ENCODE measurements at regions not wholly inside any gene's neighbourhood (a gene's known extent, or its start where the extent isn't known, plus 50 kb on each side); places are given as distances from the start of the nearest gene placed in this dataset.
"Not testable (repeated sequence)": the region's sequence is repeated elsewhere in the genome, so short reads cannot be mapped to it uniquely, and the experiment has no call there.

DNA sequence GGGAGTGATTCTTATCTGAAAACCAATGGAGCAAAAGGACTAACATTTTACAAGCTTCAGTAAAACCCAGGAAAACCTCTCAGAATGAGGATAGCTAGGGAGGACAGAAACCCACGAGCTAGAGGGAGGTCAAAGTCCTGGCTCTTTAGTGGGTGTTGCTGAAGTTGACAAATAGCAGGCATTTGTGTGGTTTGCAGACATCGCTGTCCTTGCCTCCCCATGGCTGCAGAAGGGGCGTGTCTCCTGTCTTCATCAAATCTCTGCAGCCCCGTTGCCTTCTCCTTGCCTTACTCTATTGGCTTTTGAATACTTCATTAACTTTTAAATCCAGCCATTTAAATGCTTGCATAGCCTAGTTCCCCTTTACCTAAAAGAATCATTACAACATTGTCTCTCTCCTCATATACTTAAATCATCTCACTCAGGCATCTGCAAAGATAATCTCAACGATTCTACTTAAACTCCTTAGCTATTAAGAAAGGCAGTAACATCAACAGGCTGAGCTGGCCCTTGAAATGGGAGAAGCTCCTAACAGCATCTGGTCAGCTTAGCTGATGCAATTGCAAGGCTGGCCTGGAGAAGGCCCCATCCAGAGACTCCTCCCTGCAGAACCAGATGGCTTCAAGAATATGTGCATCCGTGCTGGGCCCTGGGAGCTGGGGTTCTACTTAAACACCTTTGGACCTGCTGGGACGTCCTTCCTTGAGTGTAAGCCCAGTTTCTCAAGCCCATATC, 152.8 kb upstream of the TAS2R1 start:
- no peak for DNase-seq

DNA sequence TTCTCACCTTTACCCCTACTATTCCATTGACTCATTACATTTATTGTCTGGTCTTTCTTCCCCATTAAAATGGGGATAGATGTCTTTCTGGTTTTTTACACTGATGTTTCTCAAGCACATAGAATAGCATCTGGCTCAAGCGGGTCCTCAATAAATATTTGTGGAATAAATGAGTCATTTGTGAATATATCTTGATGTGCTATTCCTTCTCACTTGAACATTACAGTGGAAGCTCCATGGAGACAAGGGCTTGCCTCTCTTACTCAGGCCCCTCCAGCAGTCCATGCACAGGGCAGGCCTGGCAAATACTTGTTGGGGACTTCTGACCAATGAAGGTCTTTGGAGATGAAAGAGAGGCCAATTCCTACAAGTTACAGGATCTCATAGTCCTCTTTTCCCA, 151.7 kb upstream of the TAS2R1 start:
- DNase-seq, result no peak

DNA sequence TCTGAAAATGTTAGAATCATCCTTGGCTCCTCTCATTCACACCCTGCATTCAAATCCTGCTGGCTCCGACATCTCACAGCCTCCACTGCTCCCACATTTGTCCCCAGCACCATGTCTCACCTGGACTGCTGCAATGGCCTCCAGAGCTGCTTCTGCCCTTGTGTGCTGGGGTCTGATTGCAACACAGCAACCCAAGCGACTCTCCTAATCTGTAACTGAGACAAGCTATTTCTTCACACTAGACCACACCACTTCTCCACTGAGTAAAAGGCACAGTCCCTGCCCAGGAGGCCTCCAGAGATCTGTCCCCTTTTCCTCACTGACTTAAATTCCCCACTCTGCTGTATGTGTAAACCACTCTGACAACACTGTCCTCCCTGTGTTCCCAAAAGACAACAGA, 151.1 kb upstream of the TAS2R1 start:
- no peak for DNase-seq

DNA sequence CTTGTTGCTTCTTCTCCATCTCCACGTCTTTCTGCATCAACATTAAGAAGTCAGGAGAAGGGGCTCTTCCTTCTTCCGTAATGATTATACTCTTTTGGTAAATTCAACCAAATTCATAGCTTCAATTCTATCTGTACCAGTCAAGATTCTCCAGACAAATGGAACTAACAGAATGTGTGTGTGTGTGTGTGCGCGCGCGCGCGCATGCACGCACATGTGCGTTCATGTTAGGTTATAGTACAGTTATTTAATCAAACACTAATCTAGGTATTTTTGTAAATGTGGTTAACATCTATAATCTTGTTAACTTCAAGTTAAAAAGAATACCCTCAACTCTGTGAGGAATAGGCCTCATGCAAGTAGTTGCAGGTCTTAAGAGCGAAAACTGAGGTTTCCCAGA, 150.3 kb upstream of the TAS2R1 start:
- DNase-seq, result no peak

DNA sequence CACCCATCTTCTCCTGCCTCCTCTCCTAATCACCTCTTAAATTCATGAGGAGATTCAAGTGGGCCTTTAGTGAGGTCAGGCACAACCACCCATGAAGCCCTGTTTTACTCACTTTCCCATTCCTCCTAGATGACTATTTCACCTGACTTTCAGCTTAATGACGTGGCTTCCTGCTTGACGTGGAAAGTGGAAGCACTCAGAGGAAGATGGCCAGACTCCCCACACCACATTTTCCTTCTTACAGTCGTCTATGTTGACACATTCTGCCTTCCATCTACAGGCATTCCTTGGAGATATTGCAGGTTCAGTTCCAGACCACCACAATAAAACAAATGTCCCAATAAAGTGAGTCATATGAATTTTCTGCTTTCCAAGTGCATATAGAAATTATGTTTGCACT, 146.4 kb upstream of the TAS2R1 start:
- DNase-seq, result no peak

DNA sequence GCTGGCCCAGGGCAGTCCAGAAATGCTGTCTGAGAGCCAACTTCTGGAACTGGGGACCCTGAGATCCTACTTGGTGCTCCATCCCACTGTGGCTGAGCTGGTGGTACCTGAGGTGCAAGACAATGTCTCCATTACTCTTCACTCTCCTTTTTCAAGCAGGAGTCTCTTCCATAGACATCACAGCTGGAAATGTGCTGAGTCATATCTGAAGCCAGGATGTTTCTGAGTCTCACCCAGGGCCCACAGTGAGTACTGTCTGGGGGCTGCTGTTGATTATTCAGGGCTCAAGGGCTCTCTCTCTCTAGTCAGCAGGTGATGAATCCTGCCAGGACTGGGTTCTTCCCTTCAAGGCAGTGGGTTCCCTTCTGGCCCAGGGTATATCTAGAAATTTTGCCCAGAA, 145.2 kb upstream of the TAS2R1 start:
- DNase-seq, result no peak

DNA sequence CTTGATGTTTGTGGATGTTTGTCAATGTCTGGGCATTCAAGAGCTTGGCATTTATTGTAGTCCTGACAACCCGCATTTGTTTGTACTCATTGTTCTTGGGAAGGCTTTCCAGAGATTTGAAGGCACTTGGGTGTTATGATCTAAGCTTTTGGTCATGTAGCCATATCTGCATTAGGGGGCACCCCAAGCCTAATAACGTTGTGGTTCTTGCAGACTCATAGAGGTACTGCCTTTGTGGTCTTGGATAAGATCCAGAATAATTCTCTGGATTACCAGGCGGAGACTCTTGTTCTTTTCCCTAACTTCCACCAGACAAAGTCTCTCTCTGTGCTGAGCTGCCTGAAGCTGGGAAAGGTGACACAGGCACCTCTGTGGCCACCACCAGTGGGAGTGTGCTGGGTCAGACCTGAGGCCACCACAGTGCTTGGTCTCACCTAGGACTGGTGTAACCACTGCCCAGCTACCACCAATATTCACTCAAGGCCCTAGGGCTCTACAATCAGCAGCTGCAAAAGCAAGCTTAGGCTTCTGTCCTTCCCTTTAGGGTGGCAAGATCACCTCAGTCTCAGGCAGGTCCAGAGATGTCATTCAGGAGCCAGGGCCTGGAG, 144.4 kb upstream of the TAS2R1 start:
- no peak for DNase-seq

DNA sequence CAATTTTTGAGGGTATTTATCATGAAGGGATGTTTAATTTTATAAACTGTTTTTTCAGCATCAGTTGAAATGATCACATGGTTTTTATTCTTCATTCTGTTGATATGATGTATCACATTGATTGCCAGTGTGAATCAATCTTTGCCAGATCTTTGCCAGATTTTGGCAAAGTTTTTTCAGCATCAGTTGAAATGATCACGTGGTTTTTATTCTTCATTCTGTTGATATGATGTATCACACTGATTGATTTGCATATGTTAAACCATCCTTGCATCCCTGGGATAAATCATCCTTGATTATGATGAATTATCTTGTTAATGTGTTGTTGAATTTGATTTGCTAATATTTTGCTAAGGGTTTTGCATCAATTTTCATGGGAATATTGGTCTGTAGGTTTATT, 140.9 kb upstream of the TAS2R1 start:
- no peak for DNase-seq

DNA sequence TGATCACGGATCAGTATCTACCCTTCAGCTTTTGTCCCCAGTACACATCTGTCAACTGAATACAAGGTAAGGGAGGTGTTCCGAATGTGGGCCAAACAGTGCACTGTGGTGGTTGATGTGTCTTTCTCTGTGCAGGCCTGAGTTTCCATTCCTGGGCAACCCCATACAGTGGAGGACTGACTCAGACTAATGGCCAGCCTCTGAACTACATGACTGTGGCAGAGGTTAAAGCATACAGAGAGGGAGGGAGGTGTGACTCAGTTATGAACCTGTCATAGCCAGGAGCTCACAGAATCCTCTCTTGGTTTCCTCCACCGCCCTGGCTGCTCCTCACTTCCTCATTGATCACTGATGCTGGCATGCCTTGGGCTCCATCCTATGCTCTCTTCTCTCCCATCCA, 136.4 kb upstream of the TAS2R1 start:
- DNase-seq, result no peak

DNA sequence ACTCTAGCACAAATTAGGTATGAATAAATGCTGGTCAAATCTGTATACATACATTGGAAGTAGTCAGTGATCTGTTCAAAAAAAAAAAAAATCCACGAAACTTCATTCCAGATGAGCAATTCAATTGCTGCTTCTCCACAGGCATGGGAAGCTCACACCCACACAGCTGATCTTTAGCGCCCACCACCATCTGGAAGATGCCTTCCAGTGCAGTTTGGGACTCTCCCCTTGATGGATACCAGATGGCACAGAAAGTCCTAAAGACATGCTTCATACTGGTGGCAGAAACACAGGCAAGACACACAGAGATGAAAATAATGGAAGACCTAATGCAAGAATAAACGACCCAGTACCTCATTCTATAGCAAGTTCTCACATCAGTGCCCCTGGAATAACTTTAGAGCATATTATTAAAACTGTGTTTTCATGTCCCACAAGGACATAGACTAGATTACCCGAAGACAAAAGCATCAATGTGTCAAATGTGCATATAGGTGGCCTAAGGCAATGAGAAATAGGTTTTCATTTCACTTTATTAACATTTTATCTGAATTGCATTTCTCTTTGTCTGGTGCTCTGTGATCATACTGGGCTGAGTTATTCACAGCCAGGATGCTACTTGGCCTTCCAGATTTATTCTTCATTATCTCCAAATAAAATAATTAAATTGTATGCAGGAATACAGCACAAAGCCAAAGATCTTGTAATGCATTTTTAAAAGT, 135.4 kb upstream of the TAS2R1 start:
- DNase-seq, result no peak

DNA sequence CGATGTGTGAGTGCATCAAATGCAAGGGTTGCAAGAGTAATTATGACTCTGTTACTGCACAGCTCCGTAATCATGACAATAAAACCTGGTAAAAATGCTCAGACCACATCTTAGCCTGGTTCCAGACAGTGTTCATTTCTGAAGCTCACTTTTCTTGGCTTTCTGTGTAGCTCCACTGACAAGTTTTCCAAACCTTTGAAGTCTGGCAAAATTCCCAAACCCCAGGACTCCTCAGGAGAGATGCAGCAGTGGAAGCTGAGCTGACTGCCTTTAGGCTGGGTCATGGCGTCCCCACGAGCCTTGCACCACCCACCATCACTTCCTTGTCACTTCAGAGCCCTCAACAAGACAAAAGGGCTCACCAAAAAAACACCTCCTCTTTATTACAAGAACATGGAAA, 131.6 kb upstream of the TAS2R1 start:
- no peak for DNase-seq

DNA sequence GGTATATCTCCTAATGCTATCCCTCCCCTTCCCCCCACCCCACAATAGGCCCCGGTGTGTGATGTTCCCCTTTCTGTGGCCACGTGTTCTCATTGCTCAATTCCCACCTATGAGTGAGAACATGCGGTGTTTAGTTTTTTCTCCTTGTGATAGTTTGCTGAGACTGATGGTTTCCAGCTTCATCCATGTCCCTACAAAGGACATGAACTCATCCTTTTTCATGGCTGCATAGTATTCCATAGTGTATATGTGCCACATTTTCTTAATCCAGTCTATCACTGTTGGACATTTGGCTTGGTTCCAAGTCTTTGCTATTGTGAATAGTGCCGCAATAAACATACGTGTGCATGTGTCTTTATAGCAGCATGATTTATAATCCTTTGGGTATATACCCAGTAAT, 122.5 kb upstream of the TAS2R1 start:
- not testable (repeated sequence) for DNase-seq

DNA sequence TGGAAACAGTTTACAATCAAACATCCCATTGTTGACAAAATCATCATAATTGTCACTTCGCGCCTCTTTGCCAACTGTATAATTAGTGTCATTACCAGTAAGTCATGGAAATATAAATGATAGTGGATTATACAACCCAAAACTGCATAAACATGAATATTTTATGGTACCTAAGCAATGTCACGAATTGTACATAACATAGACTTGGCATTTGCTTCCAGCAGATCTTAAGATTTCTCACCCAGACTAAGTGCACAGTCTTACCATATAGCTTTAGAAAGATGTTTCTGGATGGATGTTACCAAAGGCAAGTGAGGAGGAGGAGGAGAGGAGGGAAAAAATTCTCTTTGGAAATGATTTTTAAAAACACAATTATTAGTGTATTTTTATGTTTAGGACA, 113.4 kb upstream of the TAS2R1 start:
- no peak for DNase-seq

DNA sequence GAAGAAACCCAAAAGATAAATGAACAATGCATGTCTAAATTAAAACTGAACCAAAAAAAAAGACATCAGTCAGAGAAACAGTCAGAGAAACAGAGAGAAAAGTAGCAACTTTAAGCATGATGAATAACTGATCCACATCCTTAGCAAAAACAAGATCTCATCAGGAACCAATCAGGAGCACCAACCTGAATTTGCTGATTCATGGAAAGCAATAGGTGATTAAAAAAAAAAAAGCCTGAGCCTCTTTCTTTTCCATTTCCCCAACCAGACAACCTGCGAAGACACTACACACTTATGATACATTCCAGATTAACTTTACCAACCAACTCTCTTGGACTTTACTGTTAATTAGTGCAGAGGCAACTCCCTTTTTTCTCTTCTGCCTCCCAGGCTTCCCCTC, 112.7 kb upstream of the TAS2R1 start:
- DNase-seq, result no peak

DNA sequence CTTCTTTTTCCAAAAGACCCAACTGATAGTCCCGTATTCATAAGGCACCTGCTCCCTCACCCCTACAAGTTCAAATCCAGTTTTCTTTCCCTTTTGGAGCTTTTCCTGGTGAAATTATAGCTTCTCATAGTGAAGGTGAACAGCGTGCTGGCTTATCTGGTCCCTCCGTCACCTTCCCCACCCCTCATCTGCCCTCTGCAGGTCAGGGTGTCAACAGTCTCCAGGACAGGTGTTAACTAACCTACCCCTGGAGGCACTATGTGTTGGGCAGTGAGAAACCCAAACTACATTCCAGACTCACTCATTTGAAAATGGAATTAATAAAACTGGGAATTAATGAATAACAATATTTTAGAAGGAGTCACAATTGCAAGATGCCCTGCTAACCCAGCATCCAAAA, 109.0 kb upstream of the TAS2R1 start:
- DNase-seq, result no peak

DNA sequence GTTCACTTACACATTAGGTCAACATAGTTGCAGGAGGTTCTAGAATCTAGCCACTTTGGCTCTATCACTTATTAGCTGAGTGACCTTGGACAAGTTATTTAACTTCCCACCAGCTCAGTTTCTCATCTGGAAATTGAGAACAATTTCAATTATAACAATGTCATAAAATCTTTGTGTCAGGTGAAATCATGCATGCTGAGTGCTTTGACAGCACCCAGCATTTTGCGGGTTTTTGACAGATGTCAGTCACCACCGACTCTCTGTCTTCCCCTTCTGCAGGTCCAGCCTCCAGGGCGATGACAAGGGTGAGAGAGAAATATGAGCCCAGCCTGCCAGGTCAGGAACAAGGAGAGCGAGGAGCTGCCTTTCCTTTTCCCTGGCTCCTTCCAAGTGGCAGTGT, 107.1 kb upstream of the TAS2R1 start:
- no peak for DNase-seq

DNA sequence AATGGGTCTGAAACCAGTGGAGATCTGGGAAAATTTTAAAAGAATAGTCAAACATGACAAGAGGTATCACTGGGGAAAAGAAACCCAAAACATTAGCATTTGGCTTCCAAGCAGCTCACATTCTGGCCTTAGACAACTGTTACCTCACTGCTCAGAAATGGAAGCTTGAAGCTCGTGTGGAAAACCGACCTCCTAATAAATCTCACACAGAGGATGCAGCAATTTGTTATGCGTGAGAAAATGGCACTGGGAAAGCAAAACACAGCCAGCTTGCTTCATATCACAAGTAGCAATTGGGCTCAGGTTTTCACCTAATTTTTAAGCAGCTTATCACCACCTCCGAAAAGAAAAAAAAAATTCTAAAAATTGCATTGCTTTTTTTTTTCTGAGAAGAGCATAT, 103.3 kb upstream of the TAS2R1 start:
- DNase-seq, result no peak

DNA sequence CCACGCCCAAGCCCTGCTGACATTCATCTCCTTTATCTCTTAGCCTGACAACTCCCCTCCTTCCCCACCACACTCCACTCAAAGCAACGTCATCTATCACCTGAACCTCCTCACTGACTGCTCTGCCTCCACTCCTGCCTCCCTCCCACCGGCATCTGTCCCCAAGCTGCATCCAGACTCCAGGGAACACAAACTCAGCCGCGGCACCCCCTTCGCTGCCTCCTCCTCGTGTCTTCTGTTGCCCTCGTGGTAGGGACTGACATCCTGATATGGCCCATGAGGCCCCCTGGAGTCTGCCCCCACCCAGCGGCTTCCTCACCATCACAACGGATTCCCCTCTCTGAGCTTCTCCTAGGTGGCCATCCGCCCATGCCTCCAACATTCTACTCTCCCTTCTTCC, 101.0 kb upstream of the TAS2R1 start:
- no peak for DNase-seq

DNA sequence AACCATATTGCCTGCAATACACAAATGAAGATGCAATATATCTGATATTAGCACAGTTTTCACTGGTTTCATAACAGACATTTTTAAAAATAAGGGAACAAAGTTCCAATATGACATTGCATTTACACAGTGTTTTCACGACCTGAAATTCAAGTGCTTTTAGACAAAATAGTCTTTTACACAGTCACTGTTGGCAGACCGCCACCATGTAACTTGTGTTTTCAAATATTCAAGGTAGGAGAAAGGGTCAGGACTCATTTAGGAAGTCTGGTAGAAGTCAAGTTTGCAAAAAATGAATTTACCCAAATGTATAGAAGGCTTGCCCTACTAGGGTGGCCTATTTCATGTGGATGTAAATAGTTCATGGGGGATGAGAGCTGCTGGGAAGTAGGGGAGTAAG, 98.1 kb upstream of the TAS2R1 start:
- DNase-seq, result no peak

DNA sequence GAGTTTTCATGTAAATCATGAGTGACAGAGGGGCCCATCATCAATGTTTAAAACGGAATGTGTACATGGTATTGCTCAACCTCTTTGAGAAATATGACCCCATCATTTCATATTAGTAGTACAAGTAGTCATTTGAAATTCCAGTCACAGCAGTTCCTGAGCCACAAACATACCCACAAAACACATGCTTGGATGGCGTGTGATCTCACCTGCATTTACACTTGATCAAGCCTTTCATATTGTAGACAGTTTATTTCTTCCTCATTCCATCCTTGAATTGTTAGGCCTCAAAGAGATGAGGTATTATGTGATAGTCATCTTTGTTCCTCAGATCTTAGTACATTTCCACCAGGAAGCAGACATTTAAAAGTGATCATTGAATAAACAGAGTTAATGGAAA, 96.8 kb upstream of the TAS2R1 start:
- DNase-seq, result no peak

DNA sequence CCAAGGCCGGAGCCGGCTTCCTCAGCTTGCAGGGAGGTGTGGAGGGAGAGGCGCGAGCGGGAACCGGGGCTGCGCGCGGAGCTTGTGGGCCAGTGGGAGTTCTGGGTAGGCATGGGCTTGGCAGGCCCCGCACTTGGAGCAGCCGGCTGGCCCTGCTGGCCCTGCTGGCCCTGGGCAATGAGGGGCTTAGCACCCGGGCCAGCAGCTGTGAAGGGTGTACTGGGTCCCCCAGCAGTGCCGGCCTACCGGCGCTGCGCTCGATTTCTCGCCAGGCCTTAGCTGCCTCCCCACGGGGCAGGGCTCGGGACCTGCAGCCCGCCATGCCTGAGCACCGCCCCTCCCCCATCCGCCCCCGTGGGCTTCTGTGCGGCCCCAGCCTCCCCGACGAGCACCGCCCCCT, 95.1 kb upstream of the TAS2R1 start:
- DNase-seq, result not testable (repeated sequence)

DNA sequence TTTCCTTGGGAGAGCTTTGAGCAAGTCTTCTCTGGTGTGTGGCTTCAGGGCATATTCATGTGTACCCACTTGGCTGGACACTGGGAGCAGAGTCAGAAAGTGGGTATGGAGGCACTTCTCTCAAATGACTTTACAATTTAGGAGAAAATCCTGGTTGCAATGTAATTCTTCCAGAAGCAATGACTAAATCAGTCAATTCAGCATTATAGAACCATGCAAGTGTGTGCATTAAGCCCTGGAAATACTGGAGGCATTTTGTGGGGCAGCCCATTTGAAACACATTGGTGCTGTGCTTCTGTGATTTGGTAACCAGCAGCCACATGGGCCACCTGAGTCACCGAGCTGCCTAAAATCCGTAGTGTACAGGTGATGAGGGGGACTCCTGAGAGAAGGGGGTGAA, 94.6 kb upstream of the TAS2R1 start:
- no peak for DNase-seq

DNA sequence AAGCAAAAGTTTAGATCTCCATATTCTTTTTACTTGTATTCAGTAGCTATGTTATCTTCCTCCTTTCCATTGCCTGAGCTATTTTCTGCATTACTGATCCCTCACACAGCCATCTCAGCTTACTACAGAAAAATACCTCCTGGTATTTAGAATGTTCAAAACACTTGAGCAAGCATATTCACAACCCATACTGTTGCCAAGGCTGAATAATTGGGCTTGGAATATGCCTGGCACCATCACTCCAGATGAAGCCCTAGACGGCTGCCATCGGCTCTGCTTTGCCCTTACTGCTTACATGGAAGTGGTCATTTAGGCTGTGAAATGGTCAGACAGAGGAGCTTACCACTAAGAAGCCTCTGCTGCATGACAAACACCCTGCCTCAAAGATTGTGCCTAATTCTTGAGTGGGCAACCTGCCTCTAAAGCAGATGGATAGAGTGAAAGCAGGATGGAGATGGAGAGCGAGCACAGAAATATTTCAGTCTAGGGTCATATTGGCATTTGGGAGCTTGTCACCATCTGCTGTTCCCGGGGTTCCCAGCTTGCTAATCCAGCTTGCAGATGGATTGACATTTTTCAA, 92.5 kb upstream of the TAS2R1 start:
- no peak for DNase-seq

DNA sequence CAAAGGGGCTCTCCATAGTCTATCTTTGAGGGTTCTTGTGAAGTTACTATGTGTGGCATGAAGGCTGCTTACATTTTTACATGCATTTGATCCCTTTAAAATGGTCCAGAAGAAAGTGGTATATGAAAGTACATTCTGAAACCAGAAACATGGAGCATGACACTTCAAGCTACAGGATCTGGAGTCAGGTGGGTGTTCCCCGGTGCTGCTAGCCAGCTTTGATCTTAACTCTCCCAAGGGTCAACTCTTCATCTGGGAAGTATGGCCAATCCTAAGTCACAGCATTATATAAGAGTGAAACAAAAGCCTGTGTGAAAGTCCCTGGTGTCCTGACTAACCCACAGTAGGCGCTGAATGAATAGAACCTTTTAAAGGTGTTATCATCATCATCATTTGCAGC, 91.0 kb upstream of the TAS2R1 start:
- DNase-seq, result no peak

All from right forelimb (tissue), 1 donor.